ENCODE measurements at regions not wholly inside any gene's neighbourhood (a gene's known extent, or its start where the extent isn't known, plus 50 kb on each side); places are given as distances from the start of the nearest gene placed in this dataset.
A peak's percentile ranks its signal among the peaks of the same experiment; 100 is the strongest.

- DNase-seq (ENCODE audit: low read depth in 2 of 3, low spot score in 2 of 3), result no peak
Measured at GRCh38 chr5:173793648-173794548, 94.3 kb upstream of the CPEB4 start.

GRCh38 chr5:173794901-173795416 lies 93.2 kb upstream of the CPEB4 start:
- DNase-seq (ENCODE audit: low read depth in 2 of 3, low spot score in 2 of 3), result no peak

DNA sequence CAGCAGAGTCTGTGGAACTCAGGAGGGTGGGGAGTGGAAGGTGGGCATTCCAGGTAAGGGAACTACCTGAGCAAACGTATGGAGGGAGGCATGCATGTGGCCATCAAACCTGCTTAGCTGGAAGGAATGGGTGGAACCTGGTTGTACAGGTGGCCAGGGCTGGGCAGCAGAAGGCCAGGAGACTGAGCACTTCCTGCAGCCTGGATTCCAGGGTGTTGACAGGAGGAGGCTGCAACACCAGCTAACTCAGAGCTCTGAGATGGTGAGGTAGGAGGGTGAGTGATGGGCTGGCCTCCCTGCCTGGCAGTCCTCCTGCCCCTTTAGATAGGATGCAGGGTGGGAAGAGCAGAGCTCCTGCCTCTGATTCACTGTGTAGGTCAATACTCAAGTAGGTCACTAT lies 92.5 kb upstream of the CPEB4 start:
- DNase-seq (ENCODE audit: low read depth in 2 of 3, low spot score in 2 of 3), result no peak

DNA sequence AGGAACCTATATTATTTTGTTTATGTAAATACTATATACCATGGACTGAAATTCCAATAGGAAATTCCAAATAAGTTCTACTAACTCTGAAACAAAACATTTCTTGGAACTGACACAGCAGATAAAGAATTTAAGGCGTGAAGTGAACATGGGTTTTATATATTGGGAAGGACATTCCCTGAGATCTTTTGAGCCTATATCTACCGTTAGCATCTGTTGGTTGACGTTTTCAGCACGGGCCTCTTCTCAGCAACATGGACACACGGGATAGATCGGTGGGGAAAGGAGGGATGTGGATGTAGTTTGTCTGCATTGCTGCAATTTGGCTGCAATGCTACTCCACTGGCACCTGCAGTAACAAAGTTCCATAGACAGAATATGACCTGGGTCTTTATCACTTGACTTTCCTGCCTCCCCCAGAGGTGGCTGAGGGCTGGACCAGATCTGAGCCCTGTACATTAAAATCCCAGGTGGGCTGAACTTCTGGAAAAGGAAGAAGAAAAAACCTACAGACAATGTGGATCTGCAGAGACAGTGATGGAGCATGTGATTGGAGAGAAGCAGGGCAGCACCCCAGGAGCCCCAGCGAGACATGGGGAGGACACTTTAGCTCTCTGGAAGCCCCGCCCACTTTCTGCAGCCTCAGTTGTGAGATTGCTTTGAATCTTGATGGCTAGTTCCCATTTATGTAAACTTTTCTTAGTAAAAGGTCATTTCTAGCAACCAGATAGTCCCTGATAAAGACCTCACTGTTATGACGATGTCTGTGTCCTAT lies 91.2 kb upstream of the CPEB4 start:
- DNase-seq (ENCODE audit: low read depth in 2 of 3, low spot score in 2 of 3), result no peak

DNA sequence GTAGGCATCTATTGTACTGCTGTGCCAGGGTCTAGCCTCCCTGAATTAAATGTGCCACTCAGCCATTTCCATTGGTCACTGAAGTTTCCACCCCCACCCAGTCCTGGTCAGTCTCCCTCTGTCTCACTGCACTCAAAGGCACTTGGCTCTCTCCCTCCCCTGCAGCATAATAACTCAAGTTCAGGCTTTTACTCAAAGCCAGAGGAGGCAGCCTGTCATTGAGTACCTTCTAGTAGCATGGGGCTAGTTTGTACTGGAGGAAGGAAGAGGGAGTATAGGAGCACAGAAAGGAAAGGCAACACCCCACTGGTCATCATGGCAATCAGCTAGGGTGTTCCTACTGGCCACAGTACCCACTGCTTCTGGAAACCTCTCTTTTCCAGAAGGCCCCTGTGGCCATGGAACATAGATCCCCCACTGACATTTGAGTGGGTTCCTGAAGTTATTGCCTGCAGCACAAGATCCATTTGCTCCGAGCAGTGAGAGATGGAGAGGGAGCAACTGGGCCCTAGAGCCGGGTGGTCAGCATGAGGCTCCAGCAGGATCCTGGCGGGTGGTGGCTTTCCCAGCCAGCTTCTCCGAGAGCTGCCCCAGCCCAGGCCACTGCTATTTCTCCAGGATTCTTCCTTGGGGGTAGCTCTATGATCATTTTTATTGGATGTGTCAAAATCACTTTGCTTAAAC lies 89.9 kb upstream of the CPEB4 start:
- DNase-seq (ENCODE audit: low read depth in 2 of 3, low spot score in 2 of 3), result no peak

GRCh38 chr5:173800340-173800739 lies 87.8 kb upstream of the CPEB4 start:
- DNase-seq (ENCODE audit: low read depth in 2 of 3, low spot score in 2 of 3), result no peak

DNA sequence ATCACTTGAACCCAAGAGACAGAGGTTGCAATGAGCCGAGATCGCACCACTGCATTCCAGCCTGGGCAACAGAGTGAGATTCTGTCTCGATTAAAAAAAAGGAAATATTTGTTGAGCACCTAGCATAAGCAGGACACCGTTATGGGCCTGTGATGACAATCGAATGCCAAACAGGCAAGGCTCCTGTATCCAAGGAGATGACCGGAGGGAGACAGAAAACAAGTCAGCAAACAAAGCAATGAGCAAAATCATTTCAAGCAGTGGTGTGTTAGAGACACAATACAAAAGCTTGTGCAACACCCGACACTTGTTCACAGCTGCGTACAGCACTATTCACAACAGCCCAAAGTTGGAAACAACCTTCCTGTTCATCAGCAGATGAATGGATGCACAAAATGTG lies 87.1 kb upstream of the CPEB4 start:
- no peak for DNase-seq (ENCODE audit: low read depth in 2 of 3, low spot score in 2 of 3)

DNA sequence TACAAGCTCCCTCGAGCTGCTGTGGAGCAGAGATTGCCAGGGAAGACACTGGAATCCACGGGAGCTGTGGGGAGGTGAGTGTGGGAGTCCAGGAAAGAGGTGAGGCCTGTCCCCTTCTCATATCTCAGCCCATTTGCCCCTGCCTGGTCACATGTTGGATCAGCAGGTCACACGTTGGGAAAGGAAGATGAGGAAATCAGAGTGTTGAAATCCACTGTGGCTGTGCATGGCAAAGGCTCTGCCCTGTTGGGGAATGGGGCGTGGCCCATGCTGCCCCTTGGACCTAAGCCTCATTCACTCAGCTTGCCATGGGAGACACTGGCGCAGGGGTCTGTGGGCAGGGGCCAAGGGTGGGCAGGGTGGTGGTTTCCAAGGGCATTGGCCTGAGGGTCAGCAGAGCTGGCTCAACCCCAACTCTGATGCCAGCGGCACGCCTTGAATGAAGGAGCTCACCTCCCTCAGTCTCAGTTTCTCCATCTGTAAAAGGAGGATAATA lies 85.4 kb upstream of the CPEB4 start:
- DNase-seq (ENCODE audit: low read depth in 2 of 3, low spot score in 2 of 3), result peak in 1 of 3 donors; percentile 7

DNA sequence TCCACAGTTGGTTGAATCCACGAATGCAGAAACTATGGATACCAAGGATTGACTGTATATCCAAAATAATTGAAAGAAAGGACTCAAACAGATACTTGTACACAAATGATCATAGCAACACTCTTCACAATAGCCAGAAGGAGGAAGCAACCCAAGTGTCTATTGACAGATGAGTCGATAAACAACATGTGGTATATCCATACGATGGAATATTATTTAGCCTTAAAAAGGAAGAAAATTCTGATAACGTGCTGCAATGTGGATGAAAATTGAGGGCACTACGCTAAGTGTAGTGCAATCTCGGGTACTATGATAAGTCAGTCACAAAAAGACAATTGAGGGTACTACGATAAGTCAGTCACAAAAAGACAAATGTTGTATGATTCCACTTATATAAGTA lies 83.6 kb upstream of the CPEB4 start:
- no peak for DNase-seq (ENCODE audit: low read depth in 2 of 3, low spot score in 2 of 3)

GRCh38 chr5:173806270-173807035 lies 81.7 kb upstream of the CPEB4 start:
- no peak for DNase-seq (ENCODE audit: low read depth in 2 of 3, low spot score in 2 of 3)

GRCh38 chr5:173807181-173807655 lies 80.9 kb upstream of the CPEB4 start:
- DNase-seq (ENCODE audit: low read depth in 2 of 3, low spot score in 2 of 3), result no peak

DNA sequence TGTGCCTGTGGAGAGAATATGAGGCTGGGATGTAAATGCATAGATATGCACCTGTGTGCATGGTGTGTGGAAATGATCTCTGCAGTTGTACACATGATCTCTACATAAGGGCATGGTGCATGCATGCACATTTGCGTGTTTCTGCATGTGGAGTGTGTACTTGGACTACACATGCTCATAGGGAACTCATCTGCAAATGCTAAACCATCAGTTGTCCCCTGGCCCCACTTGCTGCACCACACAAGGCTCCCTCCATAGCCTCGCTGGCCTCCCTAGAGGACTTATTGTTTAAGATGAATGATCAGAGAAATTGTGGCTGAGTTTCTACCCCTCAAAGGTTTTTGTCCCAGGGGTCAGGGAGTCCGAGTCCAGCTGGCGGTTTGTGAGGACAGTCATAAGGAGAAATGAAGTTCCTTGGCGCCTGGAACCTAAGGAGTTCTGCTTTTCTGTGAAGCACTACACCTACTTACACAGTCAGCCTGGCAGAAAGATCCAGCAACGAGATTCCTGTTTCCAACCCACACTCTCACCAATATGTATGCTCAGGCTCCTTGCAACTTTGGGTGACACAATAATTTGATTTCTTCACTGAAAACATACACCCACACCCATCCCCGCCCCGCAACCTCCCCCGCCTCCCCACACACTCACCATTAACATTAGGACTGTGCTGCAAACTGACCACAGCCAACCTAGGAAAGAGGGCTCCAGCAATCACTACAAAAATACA lies 79.9 kb upstream of the CPEB4 start:
- DNase-seq (ENCODE audit: low read depth in 2 of 3, low spot score in 2 of 3), result no peak

- no peak for DNase-seq (ENCODE audit: low read depth in 2 of 3, low spot score in 2 of 3)
Measured at GRCh38 chr5:173809014-173809413, 79.1 kb upstream of the CPEB4 start.

GRCh38 chr5:173812811-173813550 lies 75.2 kb upstream of the CPEB4 start:
- no peak for DNase-seq (ENCODE audit: low read depth in 2 of 3, low spot score in 2 of 3)

DNA sequence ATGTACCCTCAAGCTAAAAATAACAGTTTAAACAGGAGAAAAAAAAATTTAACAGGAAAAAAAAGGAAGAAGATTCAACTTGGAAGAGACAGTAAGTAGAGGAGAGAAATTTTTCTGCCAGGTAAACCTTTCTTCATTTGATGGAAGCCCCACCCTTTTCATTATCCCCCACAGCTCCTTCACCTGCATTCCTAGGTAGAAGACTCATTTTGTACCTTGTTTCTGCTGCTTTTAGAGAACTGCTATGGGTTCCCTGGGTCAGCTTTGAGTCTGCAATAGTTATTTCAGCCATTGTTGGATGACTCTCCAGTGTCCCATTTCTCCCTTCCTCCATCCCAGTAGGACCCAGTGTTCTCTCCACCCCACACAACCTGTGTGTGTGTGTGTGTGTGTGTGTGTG lies 74.1 kb upstream of the CPEB4 start:
- no peak for DNase-seq (ENCODE audit: low read depth in 2 of 3, low spot score in 2 of 3)

- no peak for DNase-seq (ENCODE audit: low read depth in 2 of 3, low spot score in 2 of 3)
Measured at GRCh38 chr5:173815571-173815970, 72.6 kb upstream of the CPEB4 start.

DNA sequence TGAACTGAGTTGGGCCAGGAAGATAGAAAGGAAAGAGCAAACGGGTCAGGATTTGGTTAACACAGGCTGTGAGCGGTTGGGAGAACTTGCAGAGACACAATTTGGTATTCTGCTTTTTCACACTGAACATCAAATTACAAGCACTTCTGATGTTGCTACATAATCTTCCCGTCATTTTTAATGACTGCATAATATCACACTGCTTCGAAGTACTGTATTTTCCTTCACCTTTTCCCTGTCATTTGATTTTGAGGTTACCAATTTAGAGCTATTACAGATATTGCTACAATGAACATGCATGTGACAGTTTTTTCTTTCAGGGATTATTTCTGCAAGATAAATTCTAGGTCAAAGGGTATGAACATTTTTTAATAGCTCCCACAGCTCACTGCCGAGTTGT lies 71.4 kb upstream of the CPEB4 start:
- DNase-seq (ENCODE audit: low read depth in 2 of 3, low spot score in 2 of 3), result no peak

DNA sequence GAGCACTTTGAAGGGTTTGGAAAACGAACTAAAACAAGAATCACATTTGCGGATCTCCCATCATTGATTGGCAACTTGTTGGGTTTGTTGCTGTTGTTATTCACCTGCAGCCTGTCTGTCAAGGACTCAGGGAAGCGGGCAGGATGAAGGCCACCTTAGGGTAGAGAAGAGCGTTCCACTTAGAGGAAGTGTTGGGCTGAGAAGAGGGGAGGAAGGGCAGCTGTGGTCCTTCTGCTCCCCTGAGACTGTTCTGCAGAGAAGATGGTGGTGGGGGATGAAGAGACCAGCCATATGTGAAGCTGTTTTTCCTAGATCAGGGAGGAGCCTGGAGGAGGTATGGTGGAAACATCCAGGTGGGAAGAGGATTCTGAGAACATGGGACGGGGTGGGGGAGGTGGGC lies 70.6 kb upstream of the CPEB4 start:
- no peak for DNase-seq (ENCODE audit: low read depth in 2 of 3, low spot score in 2 of 3)

DNA sequence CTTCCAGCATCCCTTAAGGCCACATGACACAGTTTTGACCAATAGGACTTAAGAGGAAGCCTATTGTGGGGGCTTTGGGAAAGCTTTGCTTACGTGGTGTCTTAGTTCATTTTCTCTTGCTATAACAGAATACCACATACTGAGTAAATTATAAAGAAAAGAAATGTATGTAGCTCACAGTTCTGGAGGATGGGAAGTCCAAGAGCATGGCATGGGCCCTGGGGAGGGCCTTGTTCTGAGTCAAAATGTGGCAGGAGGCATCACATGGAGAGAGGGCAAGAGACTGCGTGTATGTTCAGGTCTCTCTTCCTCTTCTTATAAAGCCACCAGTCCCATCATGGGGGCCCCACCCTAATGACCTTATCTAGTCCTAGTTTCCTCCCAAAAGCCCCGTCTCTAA lies 68.6 kb upstream of the CPEB4 start:
- DNase-seq (ENCODE audit: low read depth in 2 of 3, low spot score in 2 of 3), result no peak

Measured in hematopoietic multipotent progenitor cell (in vitro differentiated cells).